NB4 (cell line): ENCODE measurements at regions not wholly inside any gene's neighbourhood (a gene's known extent, or its start where the extent isn't known, plus 50 kb on each side); places are given as distances from the start of the nearest gene placed in this dataset.

Experiments used
- POLR2A ChIP-seq: IDR thresholded peaks from 2 replicates; pipeline ENCODE4 v1.6.1; 2011; ENCODE audit warnings: mild to moderate bottlenecking; ENCODE audit not compliant: insufficient read length; ENCODE audit errors: extremely low read depth
- TF ChIP-seq, protein P1 (sequence below): IDR thresholded peaks from one replicate; pipeline ENCODE4 v1.5.1; 2012; ENCODE audit warnings: low read depth, low read length
- TF ChIP-seq, protein P2 (sequence below): IDR thresholded peaks from 2 replicates; pipeline ENCODE4 v1.6.1; 2011; ENCODE audit warnings: low read depth, low read length

DNA sequence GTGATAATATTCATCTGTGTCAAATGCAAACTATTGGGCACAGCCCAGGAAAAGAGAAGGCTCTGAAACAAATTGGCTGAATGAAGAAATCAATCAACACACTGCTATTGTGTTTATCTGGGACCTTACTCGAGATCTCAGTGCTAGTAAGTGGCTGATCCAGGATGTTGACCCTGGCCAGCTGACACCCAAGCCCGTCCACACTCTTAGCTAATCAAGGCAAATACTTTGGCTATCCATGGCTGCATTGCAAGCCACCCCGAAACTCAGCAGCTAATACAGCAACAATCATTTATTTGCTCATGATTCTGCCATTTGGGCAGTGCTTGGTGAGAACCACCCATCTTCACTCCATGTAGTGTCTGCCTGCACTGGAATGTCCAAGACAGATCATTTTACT is 74.1 kb upstream of the UBE3A start:
- TF ChIP-seq, protein P1, sequence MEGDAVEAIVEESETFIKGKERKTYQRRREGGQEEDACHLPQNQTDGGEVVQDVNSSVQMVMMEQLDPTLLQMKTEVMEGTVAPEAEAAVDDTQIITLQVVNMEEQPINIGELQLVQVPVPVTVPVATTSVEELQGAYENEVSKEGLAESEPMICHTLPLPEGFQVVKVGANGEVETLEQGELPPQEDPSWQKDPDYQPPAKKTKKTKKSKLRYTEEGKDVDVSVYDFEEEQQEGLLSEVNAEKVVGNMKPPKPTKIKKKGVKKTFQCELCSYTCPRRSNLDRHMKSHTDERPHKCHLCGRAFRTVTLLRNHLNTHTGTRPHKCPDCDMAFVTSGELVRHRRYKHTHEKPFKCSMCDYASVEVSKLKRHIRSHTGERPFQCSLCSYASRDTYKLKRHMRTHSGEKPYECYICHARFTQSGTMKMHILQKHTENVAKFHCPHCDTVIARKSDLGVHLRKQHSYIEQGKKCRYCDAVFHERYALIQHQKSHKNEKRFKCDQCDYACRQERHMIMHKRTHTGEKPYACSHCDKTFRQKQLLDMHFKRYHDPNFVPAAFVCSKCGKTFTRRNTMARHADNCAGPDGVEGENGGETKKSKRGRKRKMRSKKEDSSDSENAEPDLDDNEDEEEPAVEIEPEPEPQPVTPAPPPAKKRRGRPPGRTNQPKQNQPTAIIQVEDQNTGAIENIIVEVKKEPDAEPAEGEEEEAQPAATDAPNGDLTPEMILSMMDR: no peak
- TF ChIP-seq POLR2A: no peak
- TF ChIP-seq, protein P2, sequence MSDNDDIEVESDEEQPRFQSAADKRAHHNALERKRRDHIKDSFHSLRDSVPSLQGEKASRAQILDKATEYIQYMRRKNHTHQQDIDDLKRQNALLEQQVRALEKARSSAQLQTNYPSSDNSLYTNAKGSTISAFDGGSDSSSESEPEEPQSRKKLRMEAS: no peak
